ENCODE measurements at regions not wholly inside any gene's neighbourhood (a gene's known extent, or its start where the extent isn't known, plus 50 kb on each side); places are given as distances from the start of the nearest gene placed in this dataset.

GRCh38 chr1:191162762-191163161 is 685.1 kb upstream of the BRINP3 start:
- TF ChIP-seq CTCF (IDR thresholded peaks at IDR 0.05) (no peak), ZNF232 (CRISPR knock-in tag; IDR thresholded peaks at IDR 0.05) (no peak), FOXP4 (CRISPR knock-in tag; IDR thresholded peaks at IDR 0.05) (no peak), HMGXB4 (CRISPR knock-in tag; IDR thresholded peaks at IDR 0.05) (no peak), CBFB (CRISPR knock-in tag; IDR thresholded peaks at IDR 0.05; ENCODE audit: low read depth) (no peak), SP1 (CRISPR knock-in tag; conservative IDR thresholded peaks at IDR 0.05) (no peak), FOXJ3 (CRISPR knock-in tag; IDR thresholded peaks at IDR 0.05; ENCODE audit: borderline replicate concordance) (no peak), MAX (CRISPR knock-in tag; IDR thresholded peaks at IDR 0.05) (no peak), USF2 (CRISPR knock-in tag; IDR thresholded peaks at IDR 0.05) (no peak), IRF1 (CRISPR knock-in tag; IDR thresholded peaks at IDR 0.05) (no peak), CREB1 (CRISPR knock-in tag; IDR thresholded peaks at IDR 0.05) (no peak), ETV6 (CRISPR knock-in tag; IDR thresholded peaks at IDR 0.05) (no peak)
